Small intestine (tissue), 7 donors: ENCODE measurements at regions not wholly inside any gene's neighbourhood (a gene's known extent, or its start where the extent isn't known, plus 50 kb on each side); places are given as distances from the start of the nearest gene placed in this dataset.

ENCODE experiments used
- DNase-seq, 2 donors: peaks; one replicate each; pipeline versions ENCODE4 v3.0.0 to v3.0.0-alpha.2; 2013
- FAIRE-seq: peaks from 2 replicates; lab custom pipeline; 2012; peaks lifted over from hg19 to GRCh38; lab: Jason Lieb, UNC
- H3K27ac ChIP-seq, 3 donors: one replicate each; pipeline ENCODE4 v1.5.1; 2013; ENCODE audit warnings: low read length in 2 of 3, mild to moderate bottlenecking in 2 of 3, control low read depth in 1 of 3, inconsistent platforms in 1 of 3, low read depth in 1 of 3, moderate library complexity in 1 of 3
- H3K27me3 ChIP-seq, 3 donors: one replicate each; pipeline ENCODE4 v1.6.1; 2013; ENCODE audit warnings: low read length in 3 of 3, inconsistent platforms in 1 of 3; ENCODE audit not compliant: control insufficient read depth in 3 of 3, insufficient read depth in 3 of 3
- H3K36me3 ChIP-seq, 3 donors: one replicate each; pipeline ENCODE4 v1.6.1; 2013; ENCODE audit warnings: low read length in 3 of 3, inconsistent platforms in 1 of 3, low read depth in 1 of 3, mild to moderate bottlenecking in 1 of 3, moderate library complexity in 1 of 3; ENCODE audit not compliant: control insufficient read depth in 3 of 3, insufficient read depth in 2 of 3
- H3K4me1 ChIP-seq, 3 donors: one replicate each; pipeline ENCODE4 v1.6.1; 2013; ENCODE audit warnings: low read length in 2 of 3, inconsistent platforms in 1 of 3, low read depth in 1 of 3, mild to moderate bottlenecking in 1 of 3, moderate library complexity in 1 of 3; ENCODE audit not compliant: control insufficient read depth in 3 of 3, insufficient read depth in 2 of 3
- H3K4me3 ChIP-seq, 3 donors: one replicate each; pipeline ENCODE4 v1.5.1; 2013; ENCODE audit warnings: low read length in 3 of 3, control low read depth in 1 of 3, inconsistent platforms in 1 of 3, low read depth in 1 of 3, mild to moderate bottlenecking in 1 of 3, moderate library complexity in 1 of 3
- H3K9me3 ChIP-seq, 2 donors: one replicate each; pipeline ENCODE4 v1.6.1; 2013; ENCODE audit warnings: low read depth in 1 of 2, low read length in 1 of 2; ENCODE audit not compliant: control insufficient read depth in 2 of 2, insufficient read depth in 1 of 2
- WGBS, 3 donors: extraction: QIAGEN DNeasy Blood & Tissue Kit; methylation state at CpG; one replicate each; pipeline ENCODE4 v1.1.7; 2013; 5-methylcytosine and 5-hydroxymethylcytosine counted together
- donor health status: healthy with polysubstance abuse.
- donor health status: control.
- donor health status: control.
- donor health status: Bipolar disorder and iron deficiency.
- donor health status: healthy.

DNA sequence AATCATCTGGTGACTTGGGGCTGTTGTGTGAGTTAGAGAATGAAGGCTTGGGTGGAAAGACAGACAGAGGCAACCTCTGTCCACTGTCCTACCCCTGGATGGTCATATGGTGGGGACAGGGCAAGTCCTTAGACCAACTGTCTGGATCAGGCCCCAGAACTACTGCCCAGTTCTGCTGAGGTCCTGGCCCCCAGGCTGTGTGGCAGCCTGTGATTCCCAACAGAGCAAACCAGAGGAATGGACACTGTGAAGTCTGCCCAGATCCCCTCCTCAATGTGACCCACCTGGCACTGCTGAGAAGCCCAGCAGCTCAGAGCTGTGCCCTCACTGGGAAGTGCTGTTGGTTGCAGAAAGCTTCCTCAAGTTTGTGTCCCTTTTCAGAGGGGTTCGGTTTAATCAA is 69.0 kb downstream of the GGTLC2 start:
- Histone ChIP-seq H3K4me1 (no peaks in the 10 kb centered on the region), H3K27ac (no peak overlapping the region), H3K36me3 (no peaks in the 10 kb centered on the region), H3K27me3 (peaks cover 0 to 2% (median 0%) of the 10 kb centered on the region in 3 donors), H3K4me3 (no peak overlapping the region), H3K9me3 (no peaks in the 10 kb centered on the region)
- 71 to 92% (median 90%) methylated on average over 1 of the region's 1 CpG for WGBS, 3 donors
- no peak for FAIRE-seq
- no peak for DNase-seq

DNA sequence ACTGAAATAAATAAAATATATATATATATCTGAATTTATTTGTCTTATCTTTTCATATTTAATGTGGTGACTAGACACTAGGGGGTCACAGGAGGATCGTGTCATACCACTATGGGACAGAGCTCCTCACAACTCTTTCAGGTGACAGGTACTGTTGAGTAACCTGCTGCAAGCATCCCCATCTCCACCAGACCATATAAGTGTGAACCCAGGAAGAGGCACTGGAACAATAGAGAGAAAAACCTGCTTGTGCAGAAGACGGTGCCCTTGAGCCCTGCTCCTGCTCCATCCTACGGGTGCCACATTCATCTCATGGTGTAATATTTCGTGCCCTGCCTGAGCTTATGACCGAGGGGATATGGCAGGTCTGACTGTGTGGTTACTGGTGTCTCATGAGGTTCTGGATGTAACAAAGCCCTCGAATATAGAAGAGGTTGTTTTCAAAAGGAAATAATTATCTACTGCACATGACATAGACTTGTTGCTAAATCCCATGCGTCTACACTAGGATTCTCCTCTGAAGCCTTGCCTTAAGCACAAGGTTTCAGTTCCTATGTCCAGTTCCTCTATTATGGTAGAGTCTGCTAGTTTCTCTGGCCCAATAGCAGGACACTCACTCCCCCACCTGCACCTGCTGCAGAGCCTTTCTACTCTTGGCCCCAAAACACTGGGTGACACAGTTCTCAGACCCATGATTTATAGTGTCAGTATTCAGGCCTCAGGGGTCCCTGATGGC is 70.4 kb downstream of the GGTLC2 start:
- Histone ChIP-seq H3K36me3 (no peaks in the 10 kb centered on the region), H3K27me3 (no peaks in the 10 kb centered on the region), H3K4me3 (no peak overlapping the region), H3K9me3 (no peaks in the 10 kb centered on the region), H3K27ac (peak overlapping the region in 1 of 3 donors; percentile 7), H3K4me1 (no peaks in the 10 kb centered on the region)
- FAIRE-seq (no peak), DNase-seq (no peak)
- WGBS, 3 donors = 77 to 83% (median 83%) methylated on average over 7 of the region's 7 CpGs

DNA sequence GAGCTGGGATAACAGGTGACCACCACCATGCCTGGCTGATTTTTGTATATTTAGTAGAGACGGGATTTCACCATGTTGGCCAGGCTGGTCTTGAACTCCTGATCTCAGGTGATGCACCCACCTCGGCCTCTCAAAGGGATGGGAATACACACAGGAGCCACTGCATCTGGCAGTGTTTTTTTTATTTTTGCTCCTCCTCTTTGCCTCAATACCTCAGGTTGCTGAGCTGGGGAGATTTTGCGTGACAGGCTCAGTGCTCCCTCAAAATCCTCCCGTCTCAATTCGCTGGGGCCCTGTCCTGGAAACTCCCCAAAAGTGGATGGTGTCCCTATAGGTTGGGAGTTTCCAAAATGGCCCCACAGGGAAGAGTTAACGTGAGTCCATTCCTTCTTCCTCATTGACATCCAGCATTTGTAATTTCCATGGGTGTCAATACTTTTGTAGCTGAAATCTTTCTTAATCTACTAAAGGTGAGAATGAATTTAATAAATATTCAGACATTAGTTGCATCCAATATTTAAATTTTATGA is 71.8 kb downstream of the GGTLC2 start:
- WGBS, 3 donors = 88 to 96% (median 90%) methylated on average over 6 of the region's 6 CpGs
- no peak for FAIRE-seq
- H3K27ac ChIP-seq = no peak overlapping the region
- no peaks in the 10 kb centered on the region for H3K9me3 ChIP-seq
- DNase-seq = no peak
- H3K27me3 ChIP-seq = no peaks in the 10 kb centered on the region
- no peak overlapping the region for H3K4me3 ChIP-seq
- H3K36me3 ChIP-seq = no peaks in the 10 kb centered on the region
- H3K4me1 ChIP-seq = no peaks in the 10 kb centered on the region

DNA sequence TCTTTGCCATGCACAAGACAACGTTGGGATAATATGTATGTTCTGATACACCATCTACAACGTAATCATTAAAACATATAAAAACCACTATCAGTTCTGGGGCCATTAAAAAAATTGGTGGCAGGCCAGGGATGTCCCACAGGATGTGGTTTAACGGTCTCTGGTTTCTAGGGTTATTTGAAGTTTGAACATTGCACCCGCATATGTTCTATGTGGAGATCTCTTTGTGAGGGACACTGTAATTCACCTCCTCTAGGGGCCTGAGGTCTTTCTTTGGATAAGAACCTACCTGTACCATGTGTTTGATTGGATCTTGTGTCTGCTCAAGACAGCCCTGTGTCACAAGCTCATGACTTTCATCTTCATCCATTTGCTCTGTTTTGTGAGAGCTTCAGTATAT is 73.2 kb downstream of the GGTLC2 start:
- no peak overlapping the region for H3K4me3 ChIP-seq
- WGBS, 3 donors = 57 to 63% (median 60%) methylated on average over 4 of the region's 4 CpGs
- no peaks in the 10 kb centered on the region for H3K36me3 ChIP-seq
- no peaks in the 10 kb centered on the region for H3K27me3 ChIP-seq
- H3K4me1 ChIP-seq = no peaks in the 10 kb centered on the region
- no peak overlapping the region for H3K27ac ChIP-seq
- H3K9me3 ChIP-seq = no peaks in the 10 kb centered on the region
- DNase-seq (no peak), FAIRE-seq (no peak)

DNA sequence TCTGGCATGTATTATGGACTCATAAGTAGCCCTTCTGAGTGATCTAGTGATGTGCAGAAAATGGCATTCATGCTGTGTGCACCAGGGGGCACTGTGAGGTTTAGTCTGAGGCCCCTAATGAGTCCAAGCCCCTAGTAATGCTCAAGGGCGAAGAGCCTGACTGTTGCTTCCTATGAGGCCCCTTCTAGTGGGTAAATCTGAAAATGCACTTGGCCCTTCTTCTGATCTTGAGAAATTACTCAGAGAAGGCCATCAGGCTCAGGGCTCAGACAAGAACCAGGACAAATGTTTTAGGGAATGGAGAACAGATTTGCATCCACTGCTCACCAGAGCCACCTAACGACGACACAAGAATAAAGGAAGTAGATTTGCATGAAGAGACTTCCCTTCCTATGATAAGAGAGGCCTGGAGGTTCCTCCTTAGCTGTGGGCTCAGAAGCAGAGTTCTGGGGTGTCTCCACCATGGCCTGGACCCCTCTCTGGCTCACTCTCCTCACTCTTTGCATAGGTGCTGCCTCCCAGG is 75.8 kb downstream of the GGTLC2 start:
- no peaks in the 10 kb centered on the region for H3K4me1 ChIP-seq
- no peak overlapping the region for H3K4me3 ChIP-seq
- peak overlapping the region in 2 of 3 donors; percentile 38 to 85 for H3K27ac ChIP-seq
- H3K27me3 ChIP-seq = no peaks in the 10 kb centered on the region
- no peaks in the 10 kb centered on the region for H3K9me3 ChIP-seq
- FAIRE-seq = no peak
- no peaks in the 10 kb centered on the region for H3K36me3 ChIP-seq
- 28 to 34% (median 32%) methylated on average over 3 of the region's 3 CpGs for WGBS, 3 donors
- peak; percentile 58 to 61 for DNase-seq

DNA sequence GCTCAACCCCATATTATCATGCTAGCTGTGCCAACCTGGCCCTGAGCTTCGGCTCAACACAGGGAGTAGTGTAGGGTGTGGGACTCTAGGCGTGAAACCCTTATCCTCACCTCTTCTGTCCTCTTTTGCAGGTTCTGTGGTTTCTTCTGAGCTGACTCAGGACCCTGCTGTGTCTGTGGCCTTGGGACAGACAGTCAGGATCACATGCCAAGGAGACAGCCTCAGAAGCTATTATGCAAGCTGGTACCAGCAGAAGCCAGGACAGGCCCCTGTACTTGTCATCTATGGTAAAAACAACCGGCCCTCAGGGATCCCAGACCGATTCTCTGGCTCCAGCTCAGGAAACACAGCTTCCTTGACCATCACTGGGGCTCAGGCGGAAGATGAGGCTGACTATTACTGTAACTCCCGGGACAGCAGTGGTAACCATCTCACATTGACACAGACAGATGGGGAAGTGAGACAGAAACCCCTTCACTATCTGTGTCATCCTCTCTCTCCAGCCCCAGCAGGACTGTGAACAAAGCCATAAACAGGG is 76.4 kb downstream of the GGTLC2 start:
- 76 to 88% (median 87%) methylated on average over 6 of the region's 6 CpGs for WGBS, 3 donors
- FAIRE-seq = no peak
- peak overlapping the region in 2 of 3 donors; percentile 38 to 85 for H3K27ac ChIP-seq

DNA sequence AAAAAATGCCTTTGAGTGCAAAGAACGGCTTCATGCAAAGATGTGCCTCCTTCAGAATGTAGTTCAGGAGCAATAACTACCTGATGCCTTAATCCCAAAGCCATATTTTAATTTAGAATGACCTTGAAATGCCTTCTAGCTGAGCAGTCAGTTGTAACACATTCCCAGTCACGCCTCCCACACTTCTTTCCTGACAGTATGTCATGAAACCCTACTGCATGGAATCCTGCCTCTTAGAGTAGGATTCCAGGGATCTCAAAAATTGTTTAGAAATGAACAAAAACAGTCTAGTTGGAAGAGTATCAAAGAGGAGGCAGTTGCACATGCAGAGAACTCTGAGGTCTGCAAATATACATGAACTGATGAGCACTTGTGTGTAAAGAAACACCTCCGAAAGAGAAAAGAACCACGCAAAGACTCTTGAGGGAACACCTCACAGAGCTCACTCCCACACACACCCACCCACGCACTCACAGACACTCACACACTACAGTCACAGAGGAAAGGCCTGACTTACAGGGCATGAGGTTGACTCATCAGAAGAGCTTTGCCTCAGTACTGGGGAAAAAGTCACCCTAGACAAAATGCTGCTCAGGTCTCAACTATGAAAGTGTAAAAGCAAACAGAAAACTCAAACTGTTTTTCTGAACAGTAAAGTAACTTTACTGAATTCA is 77.4 kb downstream of the GGTLC2 start:
- no peak for DNase-seq
- Histone ChIP-seq H3K4me1 (no peaks in the 10 kb centered on the region), H3K4me3 (no peak overlapping the region), H3K27me3 (no peaks in the 10 kb centered on the region), H3K9me3 (no peaks in the 10 kb centered on the region), H3K27ac (peak overlapping the region in 1 of 3 donors; percentile 85), H3K36me3 (no peaks in the 10 kb centered on the region)
- no peak for FAIRE-seq
- WGBS, 3 donors = 64 to 77% (median 67%) methylated on average over 5 of the region's 5 CpGs

More for the DNA sequence above, 76.4 kb downstream of the GGTLC2 start:
- Histone ChIP-seq H3K9me3 (no peaks in the 10 kb centered on the region), H3K4me3 (no peak overlapping the region), H3K27me3 (no peaks in the 10 kb centered on the region), H3K4me1 (no peaks in the 10 kb centered on the region), H3K36me3 (no peaks in the 10 kb centered on the region)
- DNase-seq = no peak

DNA sequence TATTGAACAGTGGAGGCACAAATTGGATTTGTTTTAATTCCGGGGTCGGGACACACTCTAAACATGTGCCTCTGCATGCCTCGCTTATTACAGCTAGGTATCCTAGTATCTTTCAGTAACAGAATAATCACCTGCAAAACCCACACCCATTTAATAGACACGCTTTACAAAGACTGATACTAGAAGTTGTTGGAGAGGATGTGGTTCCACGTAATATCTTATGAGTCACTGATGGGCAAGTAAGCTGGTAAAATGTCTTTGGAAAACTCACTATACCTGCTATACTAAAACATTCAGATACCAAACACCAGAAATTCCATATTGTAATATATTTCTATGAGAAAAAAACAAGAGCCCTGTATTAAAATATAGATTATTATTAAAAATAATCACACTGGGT is 84.0 kb downstream of the GGTLC2 start:
- Histone ChIP-seq H3K27ac (no peak overlapping the region), H3K36me3 (no peaks in the 10 kb centered on the region), H3K4me1 (no peaks in the 10 kb centered on the region), H3K9me3 (no peaks in the 10 kb centered on the region), H3K27me3 (no peaks in the 10 kb centered on the region), H3K4me3 (no peak overlapping the region)
- DNase-seq = no peak
- 73 to 79% (median 78%) methylated on average over 5 of the region's 5 CpGs for WGBS, 3 donors
- FAIRE-seq = no peak
